IMR-90 (cell line): ENCODE measurements at regions not wholly inside any gene's neighbourhood (a gene's known extent, or its start where the extent isn't known, plus 50 kb on each side); places are given as distances from the start of the nearest gene placed in this dataset.

ENCODE experiments used
- ATAC-seq: fragments of 200-7000 bp; cut with Tn5 transposase; 2 replicates; pipeline ENCODE4 v1.9.1; 2020; ENCODE audit warnings: low read depth, mild to moderate bottlenecking, moderate library complexity
- BruUV-seq: library from RNA; stranded (reverse); fragments of 400-500 nt; replicated peaks from 2 replicates; lab custom pipeline; 2021; lab: Mats Ljungman, UMichigan
- CTCF ChIA-PET: fragments of 300-600 bp; formaldehyde crosslinking; extraction: SDS; loops from one replicate; lab custom pipeline; 2021; ENCODE audit warnings: antibody characterized with exemption; lab: Yijun Ruan, JAX
- POLR2A ChIA-PET: fragments of 300-600 bp; sonication (Branson Sonifier 250); formaldehyde crosslinking; loops from one replicate; lab custom pipeline; 2022; ENCODE audit warnings: antibody characterized with exemption; ENCODE audit not compliant: unreplicated experiment; lab: Charles Lee
- DNase-seq: peaks from one replicate; pipeline ENCODE4 v3.0.0; 2013
- H2AFZ ChIP-seq: replicated peaks from 2 replicates; pipeline ENCODE3; 2013; ENCODE audit warnings: low read length, mild to moderate bottlenecking; ENCODE audit not compliant: poor library complexity
- H2AK5ac ChIP-seq: 2 replicates; pipeline ENCODE4 v1.6.1; 2013; ENCODE audit warnings: low read depth, low read length, inconsistent platforms
- H2AK9ac ChIP-seq: replicated peaks from 2 replicates; pipeline ENCODE3; 2013; ENCODE audit warnings: mild to moderate bottlenecking, low read depth, low read length, moderate library complexity; ENCODE audit not compliant: poor library complexity
- H2BK120ac ChIP-seq: 2 replicates; pipeline ENCODE4 v1.6.1; 2013; ENCODE audit warnings: low read depth, low read length, inconsistent platforms
- H2BK15ac ChIP-seq: 3 replicates; pipeline ENCODE4 v1.6.1; 2013; ENCODE audit warnings: low read depth, low read length, inconsistent platforms
- H2BK20ac ChIP-seq: 2 replicates; pipeline ENCODE4 v1.6.1; 2013; ENCODE audit warnings: low read depth, mild to moderate bottlenecking, inconsistent platforms, low read length, moderate library complexity
- H2BK5ac ChIP-seq: 2 replicates; pipeline ENCODE4 v1.6.1; 2013; ENCODE audit warnings: mild to moderate bottlenecking, low read depth, low read length, inconsistent platforms; ENCODE audit not compliant: poor library complexity, severe bottlenecking
- H3K14ac ChIP-seq: replicated peaks from 2 replicates; pipeline ENCODE4 v1.6.1; 2013; ENCODE audit warnings: low read depth, low read length, inconsistent platforms
- H3K18ac ChIP-seq: 2 replicates; pipeline ENCODE4 v1.6.1; 2013; ENCODE audit warnings: low read depth, low read length, control low read depth
- H3K23ac ChIP-seq: 2 replicates; pipeline ENCODE4 v1.6.1; 2013; ENCODE audit warnings: low read depth, low read length, inconsistent platforms
- H3K27ac ChIP-seq: 2 replicates; pipeline ENCODE4 v1.5.1; 2013; ENCODE audit warnings: mild to moderate bottlenecking, control low read depth, low read length; ENCODE audit not compliant: insufficient read depth
- H3K27me3 ChIP-seq: 2 replicates; pipeline ENCODE4 v1.6.1; 2013; ENCODE audit warnings: low read length; ENCODE audit not compliant: control insufficient read depth, insufficient read depth
- H3K36me3 ChIP-seq: 2 replicates; pipeline ENCODE4 v1.6.1; 2013; ENCODE audit warnings: low read length, mixed read lengths; ENCODE audit not compliant: control insufficient read depth, insufficient read depth
- H3K4ac ChIP-seq: 2 replicates; pipeline ENCODE4 v1.6.1; 2013; ENCODE audit warnings: low read depth, low read length, inconsistent platforms
- H3K4me1 ChIP-seq: 2 replicates; pipeline ENCODE4 v1.6.1; 2013; ENCODE audit warnings: low read length, mixed read lengths; ENCODE audit not compliant: control insufficient read depth, insufficient read depth
- H3K4me2 ChIP-seq: 2 replicates; pipeline ENCODE4 v1.6.1; 2013; ENCODE audit warnings: low read depth, mild to moderate bottlenecking, control low read depth, low read length, moderate library complexity
- H3K4me3 ChIP-seq: 2 replicates; pipeline ENCODE4 v1.5.1; 2013; ENCODE audit warnings: low read depth, mild to moderate bottlenecking, control low read depth, low read length, moderate library complexity; ENCODE audit not compliant: insufficient read depth
- H3K56ac ChIP-seq: 2 replicates; pipeline ENCODE4 v1.6.1; 2013; ENCODE audit warnings: low read length, inconsistent platforms; ENCODE audit not compliant: insufficient read depth; ENCODE audit errors: extremely low read depth
- H3K79me1 ChIP-seq, 2 experiments: 2 replicates each; pipeline ENCODE4 v1.6.1; 2013; ENCODE audit warnings: low read length in 2 of 2, inconsistent platforms in 1 of 2, low read depth in 1 of 2
- H3K9ac ChIP-seq: 2 replicates; pipeline ENCODE4 v1.6.1; 2013; ENCODE audit warnings: low read depth, low read length, control low read depth
- H3K9me1 ChIP-seq: 2 replicates; pipeline ENCODE4 v1.6.1; 2013; ENCODE audit warnings: low read length, inconsistent platforms; ENCODE audit not compliant: insufficient read depth
- H3K9me3 ChIP-seq: 2 replicates; pipeline ENCODE4 v1.6.1; 2013; ENCODE audit warnings: low read length; ENCODE audit not compliant: control insufficient read depth, insufficient read depth
- H4K20me1 ChIP-seq: 2 replicates; pipeline ENCODE4 v1.6.1; 2013; ENCODE audit warnings: low read length, inconsistent platforms; ENCODE audit not compliant: insufficient read depth
- H4K5ac ChIP-seq: 2 replicates; pipeline ENCODE4 v1.6.1; 2013; ENCODE audit warnings: mild to moderate bottlenecking, low read depth, low read length, control low read depth
- H4K8ac ChIP-seq, 2 experiments: 2 replicates each; pipeline ENCODE4 v1.6.1; 2013; ENCODE audit warnings: low read depth in 2 of 2, low read length in 2 of 2, control low read depth in 1 of 2, inconsistent platforms in 1 of 2
- H4K91ac ChIP-seq: 2 replicates; pipeline ENCODE4 v1.6.1; 2013; ENCODE audit warnings: low read depth, low read length, inconsistent platforms; ENCODE audit not compliant: insufficient read depth
- MAZ ChIP-seq: IDR thresholded peaks from 2 replicates; pipeline ENCODE4 v1.6.1; 2012; ENCODE audit warnings: low read depth, mild to moderate bottlenecking, low read length, improper control_type of control experiment, moderate library complexity, borderline replicate concordance
- SMC3 ChIP-seq: fragments of 150-350 bp; IDR thresholded peaks from 2 replicates; pipeline ENCODE4 v1.6.1; 2016; ENCODE audit warnings: low read depth, mild to moderate bottlenecking, antibody characterized with exemption, low read length, moderate library complexity
- WGBS, 2 experiments: methylation state at CpG; one replicate each; pipeline versions ENCODE4 v1.1.5 to v1.1.7; 2013; ENCODE audit warnings: missing lambda C conversion rate in 2 of 2; ENCODE audit not compliant: insufficient read length in 1 of 2; ENCODE audit errors: extremely low coverage in 2 of 2; 5-methylcytosine and 5-hydroxymethylcytosine counted together
- dilution Hi-C: fragments of 300-500 bp; cut with HindIII; formaldehyde crosslinking; loops from one replicate; pipeline ENCODE4 v1.14.3; 2018; ENCODE audit warnings: low sequenced_read_pairs; ENCODE audit not compliant: unreplicated experiment
- in situ Hi-C: fragments of 300-500 bp; cut with MboI; formaldehyde crosslinking; loops from 3 replicates; pipeline ENCODE4 v1.14.3; 2019; ENCODE audit warnings: low sequenced_read_pairs, inconsistent platforms, mixed read lengths
- intact Hi-C: fragments of 100-400 bp; cut with micrococcal nuclease; formaldehyde crosslinking; loops from 2 replicates; pipeline ENCODE4 v1.10.0; 2022

DNA sequence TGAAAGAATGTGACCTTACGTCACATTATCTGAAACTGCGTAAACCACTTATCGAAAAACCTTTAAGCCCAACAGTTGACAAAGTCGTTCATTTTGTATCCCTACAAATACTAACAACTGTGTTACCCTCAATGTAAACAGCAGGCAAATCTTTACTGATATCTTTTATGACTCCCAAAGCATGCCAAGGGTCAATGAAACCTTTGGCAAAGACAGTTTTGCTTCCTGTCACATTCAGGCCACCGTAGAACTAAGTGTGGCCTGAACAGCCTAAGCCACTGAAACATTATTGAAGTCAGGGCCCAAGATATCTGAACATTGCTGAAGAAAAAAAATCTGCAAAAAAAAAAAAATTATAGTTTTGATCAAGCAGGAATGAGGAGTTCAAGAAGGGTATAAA, 77.3 kb downstream of the FAM124B start:
- Histone ChIP-seq H4K5ac (no peak overlapping the region), H2AK5ac (no peak overlapping the region), H3K4me2 (no peak overlapping the region), H3K27me3 (peaks cover 31% of the 10 kb centered on the region), H3K27ac (no peak overlapping the region), H4K20me1 (no peaks in the 10 kb centered on the region), H2BK20ac (no peak overlapping the region), H4K91ac (no peak overlapping the region), H3K18ac (no peak overlapping the region), H2BK5ac (no peak overlapping the region), H3K4ac (no peak overlapping the region), H4K8ac (no peak overlapping the region), H2AFZ (no peak overlapping the region), H3K9me3 (no peaks in the 10 kb centered on the region), H3K9ac (no peak overlapping the region), H3K23ac (no peak overlapping the region), H2BK120ac (no peak overlapping the region), H3K36me3 (no peaks in the 10 kb centered on the region), H3K9me1 (no peaks in the 10 kb centered on the region), H3K79me1 (no peaks in the 10 kb centered on the region), H3K4me3 (no peak overlapping the region), H3K56ac (no peak overlapping the region), H3K14ac (no peak overlapping the region), H3K4me1 (no peaks in the 10 kb centered on the region), H2AK9ac (no peak overlapping the region), H2BK15ac (no peak overlapping the region)
- intact Hi-C loops = no loop called here
- POLR2A ChIA-PET = no interaction called here
- DNase-seq (no peak), ATAC-seq (no peak)
- TF ChIP-seq SMC3 (no peak), MAZ (no peak)
- in situ Hi-C loops = no loop called here
- BruUV-seq = no TSS peak
- dilution Hi-C loops = no loop called here
- WGBS, 2 experiments = no CpG with 5 or more reads among the region's 5 CpGs
- CTCF ChIA-PET = no interaction called here
